HG02610 (cell line): ENCODE measurements at regions not wholly inside any gene's neighbourhood (a gene's known extent, or its start where the extent isn't known, plus 50 kb on each side); places are given as distances from the start of the nearest gene placed in this dataset.

Experiments
- ATAC-seq: cut with Tn5 transposase; IDR thresholded peaks from one replicate; pipeline ENCODE4 v1.9.1; 2021; ENCODE audit warnings: mild to moderate bottlenecking, moderate library complexity; ENCODE audit not compliant: unreplicated experiment

- no peak for ATAC-seq
These were observed 385.3 kb upstream of the SMIM21 start for GRCh38 chr18:75812761-75813160.

GRCh38 chr18:75810961-75811551, 383.6 kb upstream of the SMIM21 start:
- ATAC-seq, result no peak

- no peak for ATAC-seq
These were observed 383.0 kb upstream of the SMIM21 start for GRCh38 chr18:75810516-75810915.

GRCh38 chr18:75809926-75810255, 382.4 kb upstream of the SMIM21 start:
- ATAC-seq, result no peak

DNA sequence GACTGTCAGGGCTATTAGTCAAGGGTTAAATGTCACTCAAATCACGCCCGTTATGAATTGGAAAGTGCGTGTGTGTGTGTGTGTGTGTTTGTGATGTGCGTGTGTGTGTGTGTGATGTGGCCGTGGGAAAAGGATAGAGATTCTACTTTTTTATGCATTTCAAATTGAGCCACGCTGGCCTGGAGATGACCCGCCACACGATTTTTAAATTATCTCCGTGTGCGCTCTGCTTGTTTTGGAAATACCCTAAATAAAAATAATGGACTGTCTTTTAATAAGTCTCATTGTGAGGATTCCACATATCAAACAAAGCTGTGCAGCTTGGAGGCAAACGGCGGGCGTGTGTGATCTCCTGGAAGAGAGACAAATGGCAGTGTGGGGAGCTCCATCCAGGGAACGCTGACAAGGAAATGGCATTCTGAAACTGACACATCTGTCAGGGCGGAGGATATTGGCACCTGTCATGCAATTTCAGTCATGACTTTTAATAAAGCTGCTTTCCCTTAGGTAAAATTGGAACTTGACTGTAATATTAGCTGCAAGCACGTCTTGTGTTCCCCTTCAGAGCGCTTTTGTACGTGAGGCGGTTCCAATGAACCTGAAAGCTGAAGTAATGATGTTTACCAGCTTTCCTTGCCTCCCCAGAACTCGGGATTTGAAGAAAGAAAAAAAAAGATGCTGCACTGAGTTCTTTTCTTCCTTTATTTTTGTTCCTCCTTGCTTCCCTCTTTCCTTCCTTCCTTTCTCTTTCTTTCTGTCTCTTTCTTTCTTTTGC, 381.8 kb upstream of the SMIM21 start:
- ATAC-seq, result no peak

- ATAC-seq, result no peak
These were observed 377.8 kb upstream of the SMIM21 start for GRCh38 chr18:75805265-75805664.

DNA sequence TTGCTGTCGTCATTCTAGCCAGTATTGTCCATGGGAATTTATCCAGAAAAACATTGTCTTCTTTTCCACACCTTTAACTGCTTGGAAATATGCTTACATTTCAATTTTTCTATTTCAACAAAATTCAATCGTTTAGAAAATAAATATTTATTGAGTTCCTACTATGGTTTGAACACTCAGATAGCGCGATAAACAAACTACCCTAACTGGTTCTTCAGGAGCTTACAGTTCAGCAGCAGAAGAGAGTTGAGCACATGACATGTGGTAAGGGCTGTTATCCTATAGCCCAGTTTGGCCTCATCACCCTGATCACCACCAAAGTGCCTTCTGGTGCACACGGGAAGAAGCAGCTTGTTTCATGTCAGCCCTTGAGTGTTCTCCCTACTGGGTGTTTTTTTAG, 375.2 kb upstream of the SMIM21 start:
- no peak for ATAC-seq

GRCh38 chr18:75801178-75801577, 373.7 kb upstream of the SMIM21 start:
- no peak for ATAC-seq

DNA sequence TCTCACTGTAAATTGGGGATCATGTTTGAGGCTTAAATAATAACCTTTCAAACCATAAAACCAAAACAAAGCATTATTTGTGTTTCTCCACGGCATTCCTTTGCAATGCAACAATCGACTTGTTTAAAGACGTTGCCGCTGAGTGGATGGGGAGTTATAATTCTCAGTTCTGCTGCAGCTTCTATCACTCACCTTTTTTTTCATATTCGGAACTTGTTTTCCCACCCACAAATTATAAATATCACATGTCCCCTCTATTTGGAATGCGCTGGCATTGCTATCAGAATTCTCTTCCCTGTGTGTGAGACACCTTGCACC, 372.8 kb upstream of the SMIM21 start:
- no peak for ATAC-seq

GRCh38 chr18:75799449-75800330, 372.2 kb upstream of the SMIM21 start:
- no peak for ATAC-seq

DNA sequence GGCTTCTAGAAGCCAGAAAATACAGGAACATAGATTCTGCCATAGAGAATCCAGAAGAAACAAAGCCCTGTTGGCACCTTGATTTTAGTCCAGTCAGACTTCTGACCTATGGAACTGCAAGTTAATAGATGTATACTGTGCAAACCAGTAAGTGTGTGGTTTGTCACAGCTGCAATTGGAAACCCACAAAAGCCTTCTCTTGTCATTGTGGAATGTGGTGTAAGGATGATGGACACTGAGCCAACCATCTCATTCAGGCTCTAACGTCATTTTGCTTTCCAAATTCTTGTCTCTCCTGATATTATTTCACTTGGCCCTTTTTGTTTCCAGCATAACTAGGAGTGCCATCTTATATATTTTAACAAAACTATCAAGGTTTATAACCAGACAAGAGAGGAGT, 369.5 kb upstream of the SMIM21 start:
- no peak for ATAC-seq

GRCh38 chr18:75790796-75791195, 363.3 kb upstream of the SMIM21 start:
- no peak for ATAC-seq

DNA sequence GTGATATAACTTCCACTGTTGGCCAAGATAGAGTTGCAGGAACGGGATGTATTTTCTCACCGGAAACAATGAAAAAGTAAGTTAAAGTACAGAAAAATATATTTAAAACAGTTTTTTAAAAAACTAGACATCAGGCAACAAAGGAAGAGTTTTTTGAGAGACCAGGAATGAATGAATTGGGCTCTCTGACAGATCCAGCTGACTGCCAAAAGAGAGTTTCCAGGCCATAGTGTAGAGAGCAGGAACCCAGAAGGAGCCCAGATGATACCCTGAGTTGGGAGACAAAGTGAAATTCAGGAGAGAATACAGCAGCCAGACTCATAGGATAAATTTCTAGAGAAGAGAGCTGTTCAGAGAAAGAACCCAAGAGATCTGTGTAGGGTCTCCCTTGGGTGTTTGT, 362.6 kb upstream of the SMIM21 start:
- ATAC-seq, result no peak

DNA sequence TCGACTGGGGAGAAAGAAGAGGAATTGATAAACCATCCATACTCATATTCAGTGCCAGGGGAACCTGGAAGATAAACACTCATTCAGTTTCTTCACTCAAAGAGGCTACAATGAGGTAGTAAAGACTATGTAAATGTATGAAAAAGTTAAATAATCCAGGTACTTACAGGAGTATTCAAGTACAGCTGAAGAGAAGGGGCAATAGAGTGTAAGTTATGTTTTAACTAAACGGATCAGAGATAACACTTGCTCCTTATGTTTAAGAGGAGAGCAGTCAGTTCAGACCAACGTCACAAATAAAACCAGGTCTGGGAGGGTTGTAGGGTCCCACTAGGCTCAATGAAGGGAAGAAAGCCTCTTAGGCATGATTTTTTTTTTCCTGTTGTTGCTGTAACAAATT, 358.3 kb upstream of the SMIM21 start:
- no peak for ATAC-seq

- ATAC-seq, result no peak
These were observed 357.7 kb upstream of the SMIM21 start for GRCh38 chr18:75785206-75785605.

GRCh38 chr18:75784390-75784789, 356.9 kb upstream of the SMIM21 start:
- no peak for ATAC-seq

DNA sequence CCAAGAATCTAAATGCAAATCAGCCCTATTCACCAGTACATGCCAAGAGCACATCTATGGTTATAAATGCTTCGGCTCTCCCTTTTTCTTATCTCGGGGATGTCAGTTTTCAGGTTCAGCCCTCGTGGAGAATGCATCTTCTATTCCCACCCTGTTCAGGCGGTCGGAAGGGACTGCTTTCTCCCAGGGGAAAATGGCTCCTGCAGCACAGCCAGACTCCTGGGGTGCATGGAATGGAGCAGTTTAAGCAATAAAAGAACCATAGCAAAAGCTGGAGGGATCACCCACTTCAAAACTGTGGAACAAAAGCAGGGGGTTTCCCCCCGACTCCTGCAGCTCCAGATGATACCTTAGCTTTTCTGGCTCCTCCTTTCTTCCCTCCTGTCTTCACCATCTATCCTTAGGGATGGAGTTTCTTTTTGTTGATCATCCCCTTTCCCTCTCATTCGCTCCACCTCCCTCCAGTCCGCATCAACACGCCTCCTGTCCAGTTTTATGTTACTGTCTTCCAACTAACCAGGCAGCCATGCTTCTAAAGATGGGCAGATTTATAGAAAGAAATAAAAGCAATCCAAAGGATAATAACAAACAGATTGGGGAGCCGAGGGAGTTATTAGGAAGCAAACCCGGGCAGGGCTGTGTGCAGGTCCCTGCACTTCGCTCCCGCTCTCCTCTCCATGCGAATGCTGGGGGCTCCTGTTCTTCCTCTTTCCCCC, 356.2 kb upstream of the SMIM21 start:
- ATAC-seq, result no peak

DNA sequence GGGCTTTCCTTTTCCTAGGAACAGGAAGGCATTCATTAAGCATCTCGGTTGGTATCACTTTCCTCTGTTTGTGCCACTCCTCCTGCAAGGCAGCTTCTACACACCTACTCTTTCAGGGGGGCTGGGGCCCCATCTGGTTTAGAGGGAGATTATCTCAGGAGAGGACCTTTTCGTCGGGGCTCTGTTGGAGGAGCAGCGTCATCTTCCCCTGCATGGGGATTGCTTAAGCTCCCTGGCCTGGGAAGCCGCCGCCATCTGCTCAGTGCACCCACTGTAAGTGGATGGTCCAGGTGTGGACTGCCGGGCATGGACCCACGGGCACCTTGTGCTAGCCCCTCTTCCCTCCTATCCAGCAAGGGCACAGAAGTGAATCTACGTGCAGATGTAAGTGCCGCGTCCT, 355.3 kb upstream of the SMIM21 start:
- no peak for ATAC-seq

GRCh38 chr18:75782204-75782603, 354.7 kb upstream of the SMIM21 start:
- ATAC-seq, result no peak

DNA sequence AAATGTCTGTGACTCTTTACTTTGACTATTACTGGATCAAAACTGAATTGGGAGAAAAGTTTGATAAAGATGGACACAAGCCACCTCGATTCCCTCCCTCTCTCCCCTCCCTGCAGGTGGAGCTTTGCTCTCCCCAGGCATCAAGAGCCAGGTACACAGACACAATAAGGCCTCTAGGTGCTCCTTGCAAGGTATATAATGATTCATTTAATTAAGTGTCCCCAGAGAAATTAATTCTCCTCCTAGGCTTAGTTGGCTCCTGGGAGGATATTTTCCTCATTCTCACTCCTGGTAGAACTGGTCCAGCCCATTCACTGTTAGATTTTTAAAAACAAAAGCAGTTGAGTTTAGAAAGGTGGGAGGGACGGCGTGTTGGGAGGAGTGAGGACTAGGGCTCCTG, 352.4 kb upstream of the SMIM21 start:
- no peak for ATAC-seq

GRCh38 chr18:75779450-75779849, 351.9 kb upstream of the SMIM21 start:
- ATAC-seq, result no peak
